ENCODE measurements at regions not wholly inside any gene's neighbourhood (a gene's known extent, or its start where the extent isn't known, plus 50 kb on each side); places are given as distances from the start of the nearest gene placed in this dataset.

DNA sequence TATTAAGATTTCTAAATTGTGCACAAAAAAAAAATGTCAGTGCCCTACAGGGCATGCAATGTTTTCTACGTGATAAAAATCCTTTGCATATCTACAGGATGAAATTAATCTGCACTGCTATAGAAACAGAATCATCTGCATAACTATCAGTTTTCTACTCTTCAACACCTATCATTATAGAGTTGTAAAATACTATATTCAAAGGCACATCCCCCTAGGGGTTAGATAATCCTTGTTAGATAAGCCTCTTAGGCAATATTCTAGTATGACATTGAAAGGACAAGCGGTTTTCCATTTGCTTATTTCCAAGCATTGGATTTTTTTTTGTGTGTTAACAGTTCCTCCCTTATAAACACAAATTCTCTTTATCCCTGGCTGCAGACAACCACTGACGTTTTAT lies 98.7 kb upstream of the LAMA2 start:
- BruUV-seq (replicated peaks) = no TSS peak
- H3K27ac ChIP-seq (ENCODE audit: low read length) = no peak overlapping the region

GRCh38 chr6:128768187-128768586 lies 114.8 kb upstream of the LAMA2 start:
- intact Hi-C loops (cut with micrococcal nuclease; ENCODE audit: unreplicated experiment) = no loop called here
- ChIA-PET CTCF (no interaction called here), POLR2A (no interaction called here)
- Histone ChIP-seq H3K4me3 (ENCODE audit: low read depth in 2 of 2, low read length in 2 of 2) (no peak overlapping the region), H3K27ac (ENCODE audit: low read length) (no peak overlapping the region), H3K36me3 (ENCODE audit: control insufficient read depth, insufficient read depth, low read length) (no peaks in the 10 kb centered on the region), H3K9me3 (ENCODE audit: control insufficient read depth, insufficient read depth, low read depth, low read length) (no peaks in the 10 kb centered on the region), H3K27me3 (ENCODE audit: control insufficient read depth, insufficient read depth, low read length) (no peaks in the 10 kb centered on the region), H3K4me1 (ENCODE audit: control insufficient read depth, insufficient read depth, low read length) (no peaks in the 10 kb centered on the region)
- in situ Hi-C loops (cut with HindIII; ENCODE audit: low pct_unique_long_range_greater_than_20kb, low sequenced_read_pairs) = no loop called here
- no TSS peak for BruUV-seq (replicated peaks)
- no peak for DNase-seq (ENCODE audit: low read depth, low spot score)
- no peak for ATAC-seq
- TF ChIP-seq, protein P1, sequence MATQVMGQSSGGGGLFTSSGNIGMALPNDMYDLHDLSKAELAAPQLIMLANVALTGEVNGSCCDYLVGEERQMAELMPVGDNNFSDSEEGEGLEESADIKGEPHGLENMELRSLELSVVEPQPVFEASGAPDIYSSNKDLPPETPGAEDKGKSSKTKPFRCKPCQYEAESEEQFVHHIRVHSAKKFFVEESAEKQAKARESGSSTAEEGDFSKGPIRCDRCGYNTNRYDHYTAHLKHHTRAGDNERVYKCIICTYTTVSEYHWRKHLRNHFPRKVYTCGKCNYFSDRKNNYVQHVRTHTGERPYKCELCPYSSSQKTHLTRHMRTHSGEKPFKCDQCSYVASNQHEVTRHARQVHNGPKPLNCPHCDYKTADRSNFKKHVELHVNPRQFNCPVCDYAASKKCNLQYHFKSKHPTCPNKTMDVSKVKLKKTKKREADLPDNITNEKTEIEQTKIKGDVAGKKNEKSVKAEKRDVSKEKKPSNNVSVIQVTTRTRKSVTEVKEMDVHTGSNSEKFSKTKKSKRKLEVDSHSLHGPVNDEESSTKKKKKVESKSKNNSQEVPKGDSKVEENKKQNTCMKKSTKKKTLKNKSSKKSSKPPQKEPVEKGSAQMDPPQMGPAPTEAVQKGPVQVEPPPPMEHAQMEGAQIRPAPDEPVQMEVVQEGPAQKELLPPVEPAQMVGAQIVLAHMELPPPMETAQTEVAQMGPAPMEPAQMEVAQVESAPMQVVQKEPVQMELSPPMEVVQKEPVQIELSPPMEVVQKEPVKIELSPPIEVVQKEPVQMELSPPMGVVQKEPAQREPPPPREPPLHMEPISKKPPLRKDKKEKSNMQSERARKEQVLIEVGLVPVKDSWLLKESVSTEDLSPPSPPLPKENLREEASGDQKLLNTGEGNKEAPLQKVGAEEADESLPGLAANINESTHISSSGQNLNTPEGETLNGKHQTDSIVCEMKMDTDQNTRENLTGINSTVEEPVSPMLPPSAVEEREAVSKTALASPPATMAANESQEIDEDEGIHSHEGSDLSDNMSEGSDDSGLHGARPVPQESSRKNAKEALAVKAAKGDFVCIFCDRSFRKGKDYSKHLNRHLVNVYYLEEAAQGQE (IDR thresholded peaks at IDR 0.05; ENCODE audit: insufficient read depth in 1 of 2, low read depth in 2 of 2, low read length in 1 of 2) = no peak
- TF ChIP-seq POLR2AphosphoS5 (IDR thresholded peaks at IDR 0.05; ENCODE audit: low read depth, low read length) (no peak), TCF7L2 (IDR thresholded peaks at IDR 0.05; ENCODE audit: low read depth, low read length) (no peak), SIN3A (IDR thresholded peaks at IDR 0.05; ENCODE audit: borderline replicate concordance, insufficient read depth, low read depth, low read length) (no peak)
- TF ChIP-seq, protein P2, sequence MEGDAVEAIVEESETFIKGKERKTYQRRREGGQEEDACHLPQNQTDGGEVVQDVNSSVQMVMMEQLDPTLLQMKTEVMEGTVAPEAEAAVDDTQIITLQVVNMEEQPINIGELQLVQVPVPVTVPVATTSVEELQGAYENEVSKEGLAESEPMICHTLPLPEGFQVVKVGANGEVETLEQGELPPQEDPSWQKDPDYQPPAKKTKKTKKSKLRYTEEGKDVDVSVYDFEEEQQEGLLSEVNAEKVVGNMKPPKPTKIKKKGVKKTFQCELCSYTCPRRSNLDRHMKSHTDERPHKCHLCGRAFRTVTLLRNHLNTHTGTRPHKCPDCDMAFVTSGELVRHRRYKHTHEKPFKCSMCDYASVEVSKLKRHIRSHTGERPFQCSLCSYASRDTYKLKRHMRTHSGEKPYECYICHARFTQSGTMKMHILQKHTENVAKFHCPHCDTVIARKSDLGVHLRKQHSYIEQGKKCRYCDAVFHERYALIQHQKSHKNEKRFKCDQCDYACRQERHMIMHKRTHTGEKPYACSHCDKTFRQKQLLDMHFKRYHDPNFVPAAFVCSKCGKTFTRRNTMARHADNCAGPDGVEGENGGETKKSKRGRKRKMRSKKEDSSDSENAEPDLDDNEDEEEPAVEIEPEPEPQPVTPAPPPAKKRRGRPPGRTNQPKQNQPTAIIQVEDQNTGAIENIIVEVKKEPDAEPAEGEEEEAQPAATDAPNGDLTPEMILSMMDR (IDR thresholded peaks at IDR 0.05) = no peak

More for the DNA sequence above, 98.7 kb upstream of the LAMA2 start:
- no peaks in the 10 kb centered on the region for H3K36me3 ChIP-seq (ENCODE audit: control insufficient read depth, insufficient read depth, low read length)
- H3K27me3 ChIP-seq (ENCODE audit: control insufficient read depth, insufficient read depth, low read length) = no peaks in the 10 kb centered on the region
- CTCF ChIA-PET = no interaction called here
- H3K4me1 ChIP-seq (ENCODE audit: control insufficient read depth, insufficient read depth, low read length) = no peaks in the 10 kb centered on the region
- no peaks in the 10 kb centered on the region for H3K9me3 ChIP-seq (ENCODE audit: control insufficient read depth, insufficient read depth, low read depth, low read length)
- ATAC-seq = no peak
- no peak for DNase-seq (ENCODE audit: low read depth, low spot score)
- no peak for TF ChIP-seq TCF7L2 (IDR thresholded peaks at IDR 0.05; ENCODE audit: low read depth, low read length)
- no peak for TF ChIP-seq SIN3A (IDR thresholded peaks at IDR 0.05; ENCODE audit: borderline replicate concordance, insufficient read depth, low read depth, low read length)
- TF ChIP-seq, protein P1 (IDR thresholded peaks at IDR 0.05; ENCODE audit: insufficient read depth in 1 of 2, low read depth in 2 of 2, low read length in 1 of 2) = no peak
- TF ChIP-seq, protein P2 (IDR thresholded peaks at IDR 0.05) = no peak
- TF ChIP-seq POLR2AphosphoS5 (IDR thresholded peaks at IDR 0.05; ENCODE audit: low read depth, low read length) = no peak
- intact Hi-C loops (cut with micrococcal nuclease; ENCODE audit: unreplicated experiment) = no loop called here
- no peak overlapping the region for H3K4me3 ChIP-seq (ENCODE audit: low read depth in 2 of 2, low read length in 2 of 2)
- POLR2A ChIA-PET = interaction anchor here (0.6 kb wide), 1 partner anchor 1300 kb away, joined by 4 read pairs; no protein-coding TSS in a partner anchor
- in situ Hi-C loops (cut with HindIII; ENCODE audit: low pct_unique_long_range_greater_than_20kb, low sequenced_read_pairs) = no loop called here

Measured in Panc1 (cell line).